PC-3 (cell line): ENCODE measurements at regions not wholly inside any gene's neighbourhood (a gene's known extent, or its start where the extent isn't known, plus 50 kb on each side); places are given as distances from the start of the nearest gene placed in this dataset.
"Not testable (repeated sequence)": the region's sequence is repeated elsewhere in the genome, so short reads cannot be mapped to it uniquely, and the experiment has no call there.

Source experiments
- ATAC-seq: fragments of 200-7000 bp; cut with Tn5 transposase; 2 replicates; pipeline ENCODE4 v1.9.1; 2020; ENCODE audit warnings: mild to moderate bottlenecking, moderate library complexity
- BruUV-seq: library from RNA; stranded (reverse); fragments of 400-500 nt; replicated peaks from 2 replicates; lab custom pipeline; 2021; lab: Mats Ljungman, UMichigan
- CTCF ChIA-PET: fragments of 300-600 bp; sonication (Branson Sonifier 250); formaldehyde crosslinking; loops from one replicate; lab custom pipeline; 2022; ENCODE audit warnings: antibody characterized with exemption; lab: Charles Lee
- POLR2A ChIA-PET: fragments of 300-600 bp; sonication (Branson Sonifier 250); formaldehyde crosslinking; loops from one replicate; lab custom pipeline; 2022; ENCODE audit warnings: antibody characterized with exemption; ENCODE audit not compliant: unreplicated experiment; lab: Charles Lee
- DNase-seq: peaks from one replicate; pipeline ENCODE4 v3.0.0-alpha.2; 2015
- H2AFZ ChIP-seq: fragments of 300-600 bp; sonication (generic); 2 replicates; pipeline ENCODE4 v1.6.0; 2016; ENCODE audit warnings: antibody characterized with exemption, low read length
- H3F3A ChIP-seq: fragments of 300-600 bp; sonication (generic); one replicate; pipeline ENCODE4 v1.6.0; 2017; ENCODE audit warnings: antibody characterized with exemption, low read length, control low read depth, mild to moderate bottlenecking; ENCODE audit not compliant: unreplicated experiment
- H3K27ac ChIP-seq: fragments of 300-600 bp; sonication (generic); 2 replicates; pipeline ENCODE4 v1.5.1; 2016; ENCODE audit warnings: mild to moderate bottlenecking, low read length
- H3K27me3 ChIP-seq: fragments of 300-600 bp; sonication (generic); 2 replicates; pipeline ENCODE4 v1.6.1; 2016; ENCODE audit warnings: low read length, mixed read lengths
- H3K36me3 ChIP-seq: fragments of 300-600 bp; sonication (generic); 2 replicates; pipeline ENCODE4 v1.6.1; 2016; ENCODE audit warnings: low read depth, mixed run types, low read length, mixed read lengths
- H3K4me1 ChIP-seq: fragments of 300-600 bp; sonication (generic); 2 replicates; pipeline ENCODE4 v1.5.1; 2016; ENCODE audit warnings: low read length; ENCODE audit not compliant: insufficient read depth
- H3K4me2 ChIP-seq: fragments of 300-600 bp; sonication (generic); 2 replicates; pipeline ENCODE4 v1.6.0; 2016; ENCODE audit warnings: low read length
- H3K4me3 ChIP-seq: fragments of 300-600 bp; sonication (generic); 2 replicates; pipeline ENCODE4 v1.5.1; 2016; ENCODE audit warnings: mild to moderate bottlenecking, low read length, mixed read lengths
- H3K79me2 ChIP-seq: fragments of 300-600 bp; sonication (generic); 2 replicates; pipeline ENCODE4 v1.6.1; 2017; ENCODE audit warnings: low read length, mixed read lengths
- H3K9ac ChIP-seq: fragments of 300-600 bp; sonication (generic); 2 replicates; pipeline ENCODE4 v1.6.0; 2016; ENCODE audit warnings: mild to moderate bottlenecking, low read length
- H3K9me2 ChIP-seq: fragments of 300-600 bp; sonication (generic); replicated peaks from 2 replicates; pipeline ENCODE4 v1.6.1; 2016; ENCODE audit warnings: mixed run types, low read length, mixed read lengths
- H3K9me3 ChIP-seq: fragments of 300-600 bp; sonication (generic); 2 replicates; pipeline ENCODE4 v1.6.1; 2016; ENCODE audit warnings: low read length, mixed read lengths
- H4K20me1 ChIP-seq: fragments of 300-600 bp; sonication (generic); 2 replicates; pipeline ENCODE4 v1.6.1; 2016; ENCODE audit warnings: low read length, mixed read lengths
- EZH2 ChIP-seq: fragments of 300-600 bp; sonication (generic); IDR thresholded peaks from one replicate; pipeline ENCODE4 v1.6.1; 2017; ENCODE audit warnings: antibody characterized with exemption, mild to moderate bottlenecking, low read length; ENCODE audit not compliant: unreplicated experiment
- EZH2phosphoT487 ChIP-seq: fragments of 300-600 bp; sonication (generic); IDR thresholded peaks from 2 replicates; pipeline ENCODE4 v1.6.1; 2018; ENCODE audit warnings: mild to moderate bottlenecking, antibody characterized with exemption, low read length, borderline replicate concordance
- intact Hi-C: fragments of 100-400 bp; cut with micrococcal nuclease; formaldehyde crosslinking; loops from 2 replicates; pipeline ENCODE4 v1.9.0; 2023
- TF ChIP-seq, protein P1 (sequence below): fragments of 300-600 bp; sonication (generic); conservative IDR thresholded peaks from 2 replicates; pipeline ENCODE4 v1.5.1; 2017; ENCODE audit warnings: antibody characterized with exemption, low read depth, mild to moderate bottlenecking, low read length

DNA sequence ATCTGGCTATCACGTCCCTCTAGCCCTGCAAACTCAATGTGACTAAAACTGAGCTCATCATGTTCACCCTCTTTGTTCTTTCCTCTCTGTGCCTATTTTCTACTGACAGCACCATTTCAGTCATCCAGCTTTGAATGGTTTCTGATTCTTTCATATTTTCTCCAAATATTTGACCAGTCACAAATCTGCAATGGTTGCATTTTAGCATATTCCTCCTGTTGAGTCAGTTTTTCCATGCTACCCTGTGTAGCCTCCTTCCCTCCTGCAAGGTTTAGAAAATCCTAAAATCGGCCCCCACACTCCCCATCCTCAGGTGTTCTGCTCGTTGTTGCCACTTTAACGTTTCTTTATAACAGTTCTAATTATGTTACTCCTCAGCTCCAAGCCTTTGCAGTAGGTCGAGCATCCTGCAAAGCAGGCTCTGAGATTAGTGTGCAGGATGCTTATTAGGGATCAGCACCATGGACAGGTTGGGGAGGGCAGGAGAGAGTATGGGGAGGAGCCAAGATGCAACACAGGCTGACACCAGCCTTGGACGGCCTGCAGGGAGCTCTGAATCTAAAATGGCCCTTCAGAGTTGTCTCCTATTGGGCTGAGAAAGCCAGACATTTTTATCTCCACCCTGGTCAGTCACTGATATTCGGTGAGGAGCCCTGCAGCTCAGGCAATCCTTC lies 531.0 kb upstream of the COBL start:
- DNase-seq, result no peak
- H3F3A ChIP-seq, result no peaks in the 10 kb centered on the region

DNA sequence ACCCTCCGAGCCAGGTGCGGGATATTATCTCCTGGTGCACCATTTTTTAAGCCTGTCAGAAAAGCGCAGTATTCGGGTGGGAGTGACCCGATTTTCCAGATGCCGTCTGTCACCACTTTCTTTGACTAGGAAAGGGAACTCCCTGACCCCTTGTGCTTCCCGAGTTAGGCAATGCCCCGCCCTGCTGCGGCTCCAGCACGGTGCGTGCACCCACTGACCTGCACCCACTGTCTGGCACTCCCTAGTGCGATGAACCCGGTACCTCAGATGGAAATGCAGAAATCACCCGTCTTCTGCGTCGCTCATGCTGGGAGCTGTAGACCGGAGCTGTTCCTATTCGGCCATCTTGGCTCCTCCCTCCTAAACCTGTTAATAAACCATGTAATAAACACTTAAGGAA lies 522.5 kb upstream of the COBL start:
- H2AFZ ChIP-seq, H3K27ac ChIP-seq, H3K79me2 ChIP-seq, BruUV-seq, H3K36me3 ChIP-seq, H3K9me3 ChIP-seq, H3K9me2 ChIP-seq, H3K9ac ChIP-seq, H3K27me3 ChIP-seq, H3K4me3 ChIP-seq, H3K4me1 ChIP-seq, intact Hi-C loops, POLR2A ChIA-PET, H3K4me2 ChIP-seq, DNase-seq, ATAC-seq, CTCF ChIA-PET, H4K20me1 ChIP-seq, H3F3A ChIP-seq: not testable (repeated sequence)

More for the DNA sequence above, 531.0 kb upstream of the COBL start:
- Histone ChIP-seq H3K9me2 (no peaks in the 10 kb centered on the region), H3K79me2 (no peaks in the 10 kb centered on the region), H3K27ac (no peak overlapping the region), H3K4me1 (no peaks in the 10 kb centered on the region), H3K9me3 (0 out of 2 replicates have a peak, but pooled peaks cover 8% of the 10 kb centered on the region), H3K4me3 (no peak overlapping the region), H2AFZ (no peak overlapping the region), H3K4me2 (no peak overlapping the region), H3K36me3 (no peaks in the 10 kb centered on the region), H3K9ac (no peak overlapping the region), H4K20me1 (no peaks in the 10 kb centered on the region), H3K27me3 (no peaks in the 10 kb centered on the region)
- no TSS peak for BruUV-seq
- intact Hi-C loops, result no loop called here
- TF ChIP-seq EZH2 (no peak), EZH2phosphoT487 (no peak)
- TF ChIP-seq, protein P1, sequence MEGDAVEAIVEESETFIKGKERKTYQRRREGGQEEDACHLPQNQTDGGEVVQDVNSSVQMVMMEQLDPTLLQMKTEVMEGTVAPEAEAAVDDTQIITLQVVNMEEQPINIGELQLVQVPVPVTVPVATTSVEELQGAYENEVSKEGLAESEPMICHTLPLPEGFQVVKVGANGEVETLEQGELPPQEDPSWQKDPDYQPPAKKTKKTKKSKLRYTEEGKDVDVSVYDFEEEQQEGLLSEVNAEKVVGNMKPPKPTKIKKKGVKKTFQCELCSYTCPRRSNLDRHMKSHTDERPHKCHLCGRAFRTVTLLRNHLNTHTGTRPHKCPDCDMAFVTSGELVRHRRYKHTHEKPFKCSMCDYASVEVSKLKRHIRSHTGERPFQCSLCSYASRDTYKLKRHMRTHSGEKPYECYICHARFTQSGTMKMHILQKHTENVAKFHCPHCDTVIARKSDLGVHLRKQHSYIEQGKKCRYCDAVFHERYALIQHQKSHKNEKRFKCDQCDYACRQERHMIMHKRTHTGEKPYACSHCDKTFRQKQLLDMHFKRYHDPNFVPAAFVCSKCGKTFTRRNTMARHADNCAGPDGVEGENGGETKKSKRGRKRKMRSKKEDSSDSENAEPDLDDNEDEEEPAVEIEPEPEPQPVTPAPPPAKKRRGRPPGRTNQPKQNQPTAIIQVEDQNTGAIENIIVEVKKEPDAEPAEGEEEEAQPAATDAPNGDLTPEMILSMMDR, result no peak
- no peak for ATAC-seq
- CTCF ChIA-PET, result no interaction called here
- POLR2A ChIA-PET, result no interaction called here

DNA sequence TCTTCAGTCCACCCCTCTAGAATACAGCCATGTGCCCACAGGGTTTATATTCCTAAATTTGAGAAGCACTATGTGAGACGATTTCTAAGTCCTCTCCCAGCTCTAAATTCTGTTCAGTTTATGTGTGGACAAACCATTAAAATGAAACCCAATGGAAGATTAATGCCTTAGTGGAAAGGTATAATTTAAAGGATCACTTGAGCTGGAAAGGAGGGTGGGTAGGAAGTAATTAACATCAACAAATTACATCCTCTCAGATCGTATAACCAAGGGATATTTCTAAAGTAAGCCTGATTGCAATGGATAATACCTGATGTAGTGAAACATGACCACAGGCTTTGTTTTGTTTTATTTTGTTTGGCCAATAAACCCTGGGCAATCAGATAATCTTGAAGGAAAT lies 511.0 kb upstream of the COBL start:
- no peak overlapping the region for H3K4me3 ChIP-seq
- no peaks in the 10 kb centered on the region for H3K9me2 ChIP-seq
- H3K4me1 ChIP-seq, result no peaks in the 10 kb centered on the region
- no TSS peak for BruUV-seq
- H3K36me3 ChIP-seq, result no peaks in the 10 kb centered on the region
- POLR2A ChIA-PET, result no interaction called here
- H3F3A ChIP-seq, result no peaks in the 10 kb centered on the region
- intact Hi-C loops, result no loop called here
- H3K79me2 ChIP-seq, result no peaks in the 10 kb centered on the region
- DNase-seq (no peak), ATAC-seq (no peak)
- no peak for TF ChIP-seq EZH2phosphoT487
- no peak for TF ChIP-seq EZH2
- no peaks in the 10 kb centered on the region for H3K27me3 ChIP-seq
- H4K20me1 ChIP-seq, result no peaks in the 10 kb centered on the region
- H3K9me3 ChIP-seq, result peaks cover 3% of the 10 kb centered on the region
- no peak overlapping the region for H3K27ac ChIP-seq
- CTCF ChIA-PET, result no interaction called here
- H2AFZ ChIP-seq, result no peak overlapping the region
- H3K4me2 ChIP-seq, result no peak overlapping the region
- H3K9ac ChIP-seq, result no peak overlapping the region
